ENCODE measurements at regions not wholly inside any gene's neighbourhood (a gene's known extent, or its start where the extent isn't known, plus 50 kb on each side); places are given as distances from the start of the nearest gene placed in this dataset.

- no peak for TF ChIP-seq CTCF (conservative IDR thresholded peaks at IDR 0.05; ENCODE audit: low read depth, low read length)
- DNase-seq (ENCODE audit: low read depth): no peak
- H3K4me3 ChIP-seq (ENCODE audit: low read depth, low read length): no peak overlapping the region
Observed at GRCh38 chrX:145623453-145623852, 194.2 kb upstream of the SLITRK2 start.

GRCh38 chrX:145630081-145630480 lies 187.5 kb upstream of the SLITRK2 start:
- TF ChIP-seq CTCF (conservative IDR thresholded peaks at IDR 0.05; ENCODE audit: low read depth, low read length): no peak
- DNase-seq (ENCODE audit: low read depth): no peak
- no peak overlapping the region for H3K4me3 ChIP-seq (ENCODE audit: low read depth, low read length)

- no peak for TF ChIP-seq CTCF (conservative IDR thresholded peaks at IDR 0.05; ENCODE audit: low read depth, low read length)
- H3K4me3 ChIP-seq (ENCODE audit: low read depth, low read length): no peak overlapping the region
Observed at GRCh38 chrX:145630806-145631435, 186.7 kb upstream of the SLITRK2 start.

GRCh38 chrX:145631461-145631951 lies 186.1 kb upstream of the SLITRK2 start:
- no peak for DNase-seq (ENCODE audit: low read depth)
- H3K4me3 ChIP-seq (ENCODE audit: low read depth, low read length): no peak overlapping the region
- no peak for TF ChIP-seq CTCF (conservative IDR thresholded peaks at IDR 0.05; ENCODE audit: low read depth, low read length)

More at GRCh38 chrX:145630806-145631435, 186.7 kb upstream of the SLITRK2 start:
- no peak for DNase-seq (ENCODE audit: low read depth)

- TF ChIP-seq CTCF (conservative IDR thresholded peaks at IDR 0.05; ENCODE audit: low read depth, low read length): no peak
- DNase-seq (ENCODE audit: low read depth): no peak
- H3K4me3 ChIP-seq (ENCODE audit: low read depth, low read length): no peak overlapping the region
Observed at GRCh38 chrX:145654486-145654885, 163.1 kb upstream of the SLITRK2 start.

- DNase-seq (ENCODE audit: low read depth): no peak
- H3K4me3 ChIP-seq (ENCODE audit: low read depth, low read length): no peak overlapping the region
- TF ChIP-seq CTCF (conservative IDR thresholded peaks at IDR 0.05; ENCODE audit: low read depth, low read length): no peak
Observed at GRCh38 chrX:145673841-145674240, 143.8 kb upstream of the SLITRK2 start.

All from choroid plexus epithelial cell (primary cell).